GM12865 (cell line): ENCODE measurements at regions not wholly inside any gene's neighbourhood (a gene's known extent, or its start where the extent isn't known, plus 50 kb on each side); places are given as distances from the start of the nearest gene placed in this dataset.

Experiments used
- DNase-seq: peaks from one replicate; pipeline ENCODE4 v3.0.0; 2010; ENCODE audit warnings: low read depth
- H3K4me3 ChIP-seq: 2 replicates; pipeline ENCODE4 v1.5.1; 2011; ENCODE audit warnings: mild to moderate bottlenecking, low read depth, low read length, control low read depth
- CTCF ChIP-seq: IDR thresholded peaks from 2 replicates; pipeline ENCODE4 v1.5.1; 2011; ENCODE audit warnings: low read length, control low read depth, low read depth, inconsistent platforms; ENCODE audit not compliant: insufficient read depth; ENCODE audit errors: missing control alignments

GRCh38 chr10:105800641-105801040, 1159.6 kb downstream of the SORCS3 start:
- no peak overlapping the region for H3K4me3 ChIP-seq
- TF ChIP-seq CTCF: no peak
- DNase-seq: no peak

GRCh38 chr10:105798328-105798889, 1157.3 kb downstream of the SORCS3 start:
- H3K4me3 ChIP-seq: no peak overlapping the region
- no peak for DNase-seq
- no peak for TF ChIP-seq CTCF

- peak; percentile 58 for DNase-seq
- TF ChIP-seq CTCF: peak; percentile 55
- no peak overlapping the region for H3K4me3 ChIP-seq
Observed at GRCh38 chr10:105797234-105797890, 1156.3 kb downstream of the SORCS3 start.

GRCh38 chr10:105793071-105793470, 1152.0 kb downstream of the SORCS3 start:
- no peak for TF ChIP-seq CTCF
- H3K4me3 ChIP-seq: no peak overlapping the region
- DNase-seq: no peak

- no peak for DNase-seq
- no peak for TF ChIP-seq CTCF
- H3K4me3 ChIP-seq: no peak overlapping the region
Observed at GRCh38 chr10:105785721-105786120, 1144.6 kb downstream of the SORCS3 start.

GRCh38 chr10:105783936-105784483, 1142.9 kb downstream of the SORCS3 start:
- DNase-seq: no peak
- no peak for TF ChIP-seq CTCF
- H3K4me3 ChIP-seq: no peak overlapping the region

GRCh38 chr10:105774881-105775280, 1133.8 kb downstream of the SORCS3 start:
- DNase-seq: no peak
- no peak overlapping the region for H3K4me3 ChIP-seq
- TF ChIP-seq CTCF: no peak
